Inflammatory macrophage (primary cell): ENCODE measurements at regions not wholly inside any gene's neighbourhood (a gene's known extent, or its start where the extent isn't known, plus 50 kb on each side); places are given as distances from the start of the nearest gene placed in this dataset.
"Not testable (repeated sequence)": the region's sequence is repeated elsewhere in the genome, so short reads cannot be mapped to it uniquely, and the experiment has no call there.

Experiments
- DNase-seq, 2 donors: peaks; one replicate each; pipeline ENCODE4 v3.0.0-alpha.2; 2020 to 2022

GRCh38 chr18:49693717-49694005 lies 119.7 kb downstream of the ACAA2 start:
- no peak for DNase-seq

- no peak for DNase-seq
Measured at GRCh38 chr18:49692906-49693716, 120.2 kb downstream of the ACAA2 start.

GRCh38 chr18:49691177-49691608 lies 122.1 kb downstream of the ACAA2 start:
- DNase-seq: no peak

- no peak for DNase-seq
Measured at GRCh38 chr18:49690312-49690711, 123.0 kb downstream of the ACAA2 start.

- DNase-seq: no peak
Measured at GRCh38 chr18:49685231-49685942, 123.5 kb downstream of the LIPG start.

- not testable (repeated sequence) for DNase-seq
Measured at GRCh38 chr18:49682803-49683190, 120.9 kb downstream of the LIPG start.

- no peak for DNase-seq
Measured at GRCh38 chr18:49682173-49682802, 120.4 kb downstream of the LIPG start.

GRCh38 chr18:49681387-49681786 lies 119.5 kb downstream of the LIPG start:
- no peak for DNase-seq

GRCh38 chr18:49678440-49678839 lies 116.6 kb downstream of the LIPG start:
- no peak for DNase-seq

- DNase-seq: no peak
Measured at GRCh38 chr18:49677762-49678413, 116.0 kb downstream of the LIPG start.

- no peak for DNase-seq
Measured at GRCh38 chr18:49677081-49677480, 115.2 kb downstream of the LIPG start.

- no peak for DNase-seq
Measured at GRCh38 chr18:49673281-49673680, 111.4 kb downstream of the LIPG start.

- DNase-seq: no peak
Measured at GRCh38 chr18:49672853-49673252, 111.0 kb downstream of the LIPG start.

GRCh38 chr18:49669403-49669802 lies 107.5 kb downstream of the LIPG start:
- DNase-seq: no peak

GRCh38 chr18:49668574-49669275 lies 106.9 kb downstream of the LIPG start:
- DNase-seq: no peak

GRCh38 chr18:49667462-49667861 lies 105.6 kb downstream of the LIPG start:
- DNase-seq: no peak

- peak; percentile 16 to 17 for DNase-seq
Measured at GRCh38 chr18:49666045-49666775, 104.4 kb downstream of the LIPG start.

GRCh38 chr18:49663899-49664890 lies 102.3 kb downstream of the LIPG start:
- peak; percentile 10 to 23 for DNase-seq

- DNase-seq: no peak
Measured at GRCh38 chr18:49662506-49662905, 100.6 kb downstream of the LIPG start.

GRCh38 chr18:49658823-49659404 lies 97.1 kb downstream of the LIPG start:
- no peak for DNase-seq
